Nephron (organoid): ENCODE measurements at regions not wholly inside any gene's neighbourhood (a gene's known extent, or its start where the extent isn't known, plus 50 kb on each side); places are given as distances from the start of the nearest gene placed in this dataset.

Source experiments
- H3K27ac Mint-ChIP-seq, 3 experiments: 2 replicates each; pipeline ENCODE4 v1.8.0; 2020; ENCODE audit warnings: mixed read lengths in 3 of 3, mild to moderate bottlenecking in 2 of 3, moderate library complexity in 1 of 3
- H3K27me3 Mint-ChIP-seq: 2 replicates; pipeline ENCODE4 v1.8.0; 2021; ENCODE audit warnings: low read depth, mild to moderate bottlenecking, moderate library complexity, mixed read lengths
- H3K36me3 Mint-ChIP-seq: 2 replicates; pipeline ENCODE4 v1.8.0; 2020; ENCODE audit warnings: low read depth, mixed read lengths
- H3K4me1 Mint-ChIP-seq: 2 replicates; pipeline ENCODE4 v1.8.0; 2020; ENCODE audit warnings: mixed read lengths
- H3K4me3 Mint-ChIP-seq, 3 experiments: 2 replicates each; pipeline ENCODE4 v1.8.0; 2020; ENCODE audit warnings: mild to moderate bottlenecking in 3 of 3, mixed read lengths in 3 of 3, moderate library complexity in 2 of 3
- H3K9me3 Mint-ChIP-seq: 2 replicates; pipeline ENCODE4 v1.8.0; 2020; ENCODE audit warnings: mixed read lengths
- TF ChIP-seq, protein P1 (sequence below), 3 experiments: fragments of 200-600 bp; sonication (generic); IDR thresholded peaks; one replicate each; pipeline ENCODE4 v1.5.0; 2021; ENCODE audit warnings: antibody characterized with exemption in 3 of 3; ENCODE audit not compliant: unreplicated experiment in 3 of 3

DNA sequence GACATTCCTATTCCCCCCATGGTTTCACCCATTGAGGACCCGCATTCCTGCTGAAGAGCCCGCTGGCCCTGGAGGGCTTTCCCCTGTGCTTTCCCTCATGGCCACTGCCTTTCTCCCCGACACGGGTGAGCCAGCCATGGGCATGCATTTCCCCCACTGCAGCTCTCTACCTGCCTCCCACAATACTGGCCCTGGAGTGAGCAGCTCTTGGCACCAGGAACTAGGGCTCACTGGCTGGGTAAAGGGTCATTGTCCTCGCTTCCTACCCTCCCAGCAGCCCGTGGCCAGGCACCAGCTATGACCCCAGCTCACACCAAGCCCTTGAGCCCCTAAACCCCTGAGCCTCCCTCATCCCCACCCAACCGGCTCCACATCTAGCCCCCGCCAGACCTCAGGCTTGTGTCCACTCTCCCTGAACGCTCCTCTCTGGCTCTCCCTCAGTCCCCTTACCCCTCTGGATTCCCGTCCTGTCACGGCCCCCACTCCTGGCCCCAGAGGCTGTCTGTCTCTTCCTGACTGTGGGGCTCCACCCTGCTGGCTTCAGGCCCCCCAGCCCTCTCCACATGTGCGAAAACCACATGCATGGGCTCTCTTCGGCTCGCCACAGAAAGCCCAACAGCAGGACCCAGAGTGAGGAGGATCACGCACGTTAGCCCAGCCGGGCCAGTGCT, 199.8 kb downstream of the ZFP36L2 start:
- peaks cover 12% of the 10 kb centered on the region for H3K27me3 Mint-ChIP-seq
- TF ChIP-seq, protein P1, sequence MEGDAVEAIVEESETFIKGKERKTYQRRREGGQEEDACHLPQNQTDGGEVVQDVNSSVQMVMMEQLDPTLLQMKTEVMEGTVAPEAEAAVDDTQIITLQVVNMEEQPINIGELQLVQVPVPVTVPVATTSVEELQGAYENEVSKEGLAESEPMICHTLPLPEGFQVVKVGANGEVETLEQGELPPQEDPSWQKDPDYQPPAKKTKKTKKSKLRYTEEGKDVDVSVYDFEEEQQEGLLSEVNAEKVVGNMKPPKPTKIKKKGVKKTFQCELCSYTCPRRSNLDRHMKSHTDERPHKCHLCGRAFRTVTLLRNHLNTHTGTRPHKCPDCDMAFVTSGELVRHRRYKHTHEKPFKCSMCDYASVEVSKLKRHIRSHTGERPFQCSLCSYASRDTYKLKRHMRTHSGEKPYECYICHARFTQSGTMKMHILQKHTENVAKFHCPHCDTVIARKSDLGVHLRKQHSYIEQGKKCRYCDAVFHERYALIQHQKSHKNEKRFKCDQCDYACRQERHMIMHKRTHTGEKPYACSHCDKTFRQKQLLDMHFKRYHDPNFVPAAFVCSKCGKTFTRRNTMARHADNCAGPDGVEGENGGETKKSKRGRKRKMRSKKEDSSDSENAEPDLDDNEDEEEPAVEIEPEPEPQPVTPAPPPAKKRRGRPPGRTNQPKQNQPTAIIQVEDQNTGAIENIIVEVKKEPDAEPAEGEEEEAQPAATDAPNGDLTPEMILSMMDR (IDR thresholded peaks at IDR 0.05; ENCODE audit: unreplicated experiment in 3 of 3): no peak
- peaks cover 61% of the 10 kb centered on the region for H3K4me1 Mint-ChIP-seq
- H3K4me3 Mint-ChIP-seq: no peak overlapping the region
- H3K9me3 Mint-ChIP-seq: peaks cover 6% of the 10 kb centered on the region
- H3K27ac Mint-ChIP-seq: peak overlapping the region; percentile 51 to 77 (median 52)
- H3K36me3 Mint-ChIP-seq: peaks cover 10% of the 10 kb centered on the region

DNA sequence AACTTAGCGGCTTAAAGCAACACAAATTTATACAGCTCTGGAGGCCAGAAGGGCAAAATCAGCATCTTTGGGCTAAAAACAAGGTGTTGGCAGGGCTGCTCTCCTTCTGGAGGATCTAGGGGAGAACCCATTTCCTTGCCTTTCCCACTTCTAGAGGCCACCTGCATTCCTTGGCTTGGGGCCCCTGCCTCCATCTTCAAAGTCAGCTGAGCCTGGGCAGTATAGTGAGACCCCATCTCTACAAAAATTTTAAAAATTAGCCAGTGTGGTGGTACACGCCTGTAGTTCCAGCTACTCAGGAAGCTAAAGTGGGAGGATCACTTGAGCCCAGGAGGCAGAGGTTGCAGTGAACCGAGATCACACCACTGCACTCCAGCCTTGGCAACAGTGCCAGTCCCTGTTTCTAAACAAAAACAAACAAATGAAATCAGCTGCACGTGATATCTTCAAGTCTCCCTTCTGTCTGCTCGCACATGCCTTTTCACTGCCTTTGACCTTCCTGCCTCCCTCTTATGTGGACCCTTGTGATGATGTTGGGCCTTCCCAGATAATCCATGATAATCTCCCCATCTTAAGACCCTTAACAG, 200.6 kb downstream of the ZFP36L2 start:
- Mint-ChIP-seq H3K4me3 (no peak overlapping the region), H3K27me3 (peaks cover 12% of the 10 kb centered on the region), H3K4me1 (peaks cover 58% of the 10 kb centered on the region), H3K9me3 (peaks cover 6% of the 10 kb centered on the region), H3K27ac (peak overlapping the region in 2 of 3 experiments; percentile 51 to 70), H3K36me3 (peaks cover 10% of the 10 kb centered on the region)
- TF ChIP-seq, protein P1 (IDR thresholded peaks at IDR 0.05; ENCODE audit: unreplicated experiment in 3 of 3): no peak

DNA sequence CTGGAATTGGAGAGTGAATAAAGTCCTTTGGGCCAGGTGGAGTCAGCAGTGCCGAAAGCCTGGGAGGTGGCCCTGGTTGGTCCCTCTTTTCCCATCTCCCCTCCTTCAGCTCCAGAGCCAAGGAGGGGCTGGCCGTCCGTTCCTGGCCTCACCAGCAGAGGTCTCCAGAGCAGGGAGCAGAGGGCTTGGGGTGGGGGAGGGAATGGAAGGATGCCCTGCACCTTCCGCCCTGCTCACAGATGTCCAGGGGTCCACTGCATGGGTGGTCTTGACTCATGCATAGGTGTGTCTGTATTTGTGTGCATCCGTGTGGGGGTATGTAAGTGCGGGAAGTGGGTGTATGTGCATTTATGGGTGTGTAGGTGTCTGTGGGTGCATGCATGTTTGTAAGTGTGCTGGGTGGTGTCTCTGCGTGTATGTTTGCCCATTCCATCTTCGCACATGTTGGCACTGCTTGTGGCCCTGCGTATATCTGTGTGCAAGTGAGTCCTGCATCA, 201.8 kb downstream of the ZFP36L2 start:
- peaks cover 12% of the 10 kb centered on the region for H3K27me3 Mint-ChIP-seq
- no peak overlapping the region for H3K4me3 Mint-ChIP-seq
- TF ChIP-seq, protein P1 (IDR thresholded peaks at IDR 0.05; ENCODE audit: unreplicated experiment in 3 of 3): peak; percentile 71 to 78 (median 72)
- peaks cover 13% of the 10 kb centered on the region for H3K36me3 Mint-ChIP-seq
- H3K9me3 Mint-ChIP-seq: peaks cover 14% of the 10 kb centered on the region
- H3K27ac Mint-ChIP-seq: peak overlapping the region; percentile 70 to 79 (median 77)
- peaks cover 52% of the 10 kb centered on the region for H3K4me1 Mint-ChIP-seq

DNA sequence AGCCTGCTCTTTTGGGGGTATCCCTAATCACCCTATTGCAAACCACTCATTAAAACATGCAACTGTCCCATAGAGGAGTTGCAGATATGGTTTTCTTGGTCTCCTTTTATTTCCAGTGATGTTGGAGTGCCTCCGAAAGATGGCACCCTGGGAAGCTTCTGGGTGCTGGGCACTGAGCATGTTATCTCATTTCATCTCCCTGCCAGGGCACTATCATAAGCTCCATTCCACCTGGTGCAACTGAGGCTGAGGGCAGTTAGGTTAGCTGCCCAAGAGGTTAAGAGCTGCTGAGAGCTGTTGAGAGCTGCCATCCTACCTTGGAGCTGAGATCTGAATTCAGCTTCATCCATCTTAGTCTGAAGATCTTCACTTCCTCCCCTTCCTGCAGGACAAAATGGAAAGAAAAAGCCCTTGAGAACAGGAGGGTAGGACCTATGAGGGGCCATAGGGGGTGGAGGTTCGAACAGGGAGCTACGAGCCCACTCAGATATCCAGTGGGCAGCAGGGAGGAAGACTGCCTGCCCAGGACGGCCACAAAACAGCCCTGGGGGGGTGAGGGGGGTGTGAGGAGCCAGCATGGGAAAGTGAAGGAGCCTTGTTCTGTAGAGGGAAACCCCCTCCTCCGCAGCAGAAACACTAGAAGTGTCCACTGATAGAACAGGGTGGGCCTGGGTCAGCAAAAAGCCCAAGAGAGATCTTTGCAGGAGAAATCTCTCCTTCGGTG, 202.5 kb downstream of the ZFP36L2 start:
- H3K4me3 Mint-ChIP-seq: no peak overlapping the region
- H3K27me3 Mint-ChIP-seq: peaks cover 12% of the 10 kb centered on the region
- H3K27ac Mint-ChIP-seq: peak overlapping the region; percentile 70 to 79 (median 77)

DNA sequence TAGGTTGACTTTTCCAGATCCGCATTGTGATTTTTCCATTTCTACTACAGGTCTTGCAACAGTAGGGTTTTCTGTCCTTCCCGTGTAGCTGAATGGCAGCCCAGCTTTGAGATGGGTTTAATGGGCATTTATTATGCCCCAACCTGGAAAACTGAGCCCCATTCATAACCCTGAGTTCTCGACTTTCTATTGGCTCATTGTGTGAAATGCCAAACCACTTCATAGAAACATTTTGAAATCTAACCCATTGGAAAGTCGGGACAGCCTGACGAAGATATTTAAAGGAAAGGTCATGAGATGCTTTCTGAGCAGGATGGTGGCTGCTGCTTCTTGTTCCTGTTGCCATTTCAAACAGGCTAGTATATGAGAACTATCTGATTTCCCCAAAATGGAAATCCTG, 203.5 kb downstream of the ZFP36L2 start:
- peak overlapping the region in 2 of 3 experiments; percentile 70 to 79 for H3K27ac Mint-ChIP-seq
- peaks cover 12% of the 10 kb centered on the region for H3K27me3 Mint-ChIP-seq
- peaks cover 43% of the 10 kb centered on the region for H3K4me1 Mint-ChIP-seq
- H3K9me3 Mint-ChIP-seq: peaks cover 15% of the 10 kb centered on the region
- H3K4me3 Mint-ChIP-seq: no peak overlapping the region
- peaks cover 13% of the 10 kb centered on the region for H3K36me3 Mint-ChIP-seq
- TF ChIP-seq, protein P1 (IDR thresholded peaks at IDR 0.05; ENCODE audit: unreplicated experiment in 3 of 3): no peak

More for the DNA sequence above, 202.5 kb downstream of the ZFP36L2 start:
- Mint-ChIP-seq H3K4me1 (peaks cover 47% of the 10 kb centered on the region), H3K36me3 (peaks cover 13% of the 10 kb centered on the region), H3K9me3 (peaks cover 15% of the 10 kb centered on the region)
- TF ChIP-seq, protein P1 (IDR thresholded peaks at IDR 0.05; ENCODE audit: unreplicated experiment in 3 of 3): no peak
